GM19372 (cell line): ENCODE measurements at regions not wholly inside any gene's neighbourhood (a gene's known extent, or its start where the extent isn't known, plus 50 kb on each side); places are given as distances from the start of the nearest gene placed in this dataset.
"Not testable (repeated sequence)": the region's sequence is repeated elsewhere in the genome, so short reads cannot be mapped to it uniquely, and the experiment has no call there.

ENCODE experiments used
- ATAC-seq: cut with Tn5 transposase; IDR thresholded peaks from one replicate; pipeline ENCODE4 v1.9.1; 2021; ENCODE audit warnings: mild to moderate bottlenecking, low read depth, moderate library complexity; ENCODE audit not compliant: unreplicated experiment

- ATAC-seq, result not testable (repeated sequence)
Measured at GRCh38 chr5:122515210-122515609, 203.2 kb downstream of the SNCAIP start.

- no peak for ATAC-seq
Measured at GRCh38 chr5:122515709-122516431, 203.8 kb downstream of the SNCAIP start.

- no peak for ATAC-seq
Measured at GRCh38 chr5:122516432-122516743, 204.4 kb downstream of the SNCAIP start.

- no peak for ATAC-seq
Measured at GRCh38 chr5:122517091-122517490, 205.1 kb downstream of the SNCAIP start.

GRCh38 chr5:122523776-122524175 lies 211.7 kb downstream of the SNCAIP start:
- ATAC-seq, result no peak

- no peak for ATAC-seq
Measured at GRCh38 chr5:122527547-122527946, 215.5 kb downstream of the SNCAIP start.

- ATAC-seq, result no peak
Measured at GRCh38 chr5:122532035-122532434, 220.0 kb downstream of the SNCAIP start.

GRCh38 chr5:122533825-122534224 lies 221.8 kb downstream of the SNCAIP start:
- no peak for ATAC-seq

GRCh38 chr5:122534829-122535228 lies 222.8 kb downstream of the SNCAIP start:
- no peak for ATAC-seq

GRCh38 chr5:122541388-122541787 lies 229.4 kb downstream of the SNCAIP start:
- no peak for ATAC-seq

GRCh38 chr5:122545986-122546385 lies 228.9 kb upstream of the SNX2 start:
- ATAC-seq, result no peak

- no peak for ATAC-seq
Measured at GRCh38 chr5:122547219-122547618, 227.7 kb upstream of the SNX2 start.

- no peak for ATAC-seq
Measured at GRCh38 chr5:122547669-122548068, 227.2 kb upstream of the SNX2 start.

GRCh38 chr5:122559676-122560075 lies 215.2 kb upstream of the SNX2 start:
- ATAC-seq, result no peak

- ATAC-seq, result no peak
Measured at GRCh38 chr5:122561209-122561608, 213.7 kb upstream of the SNX2 start.

GRCh38 chr5:122565331-122565730 lies 209.5 kb upstream of the SNX2 start:
- ATAC-seq, result no peak

GRCh38 chr5:122576256-122577016 lies 198.4 kb upstream of the SNX2 start:
- no peak for ATAC-seq

- no peak for ATAC-seq
Measured at GRCh38 chr5:122581629-122582028, 193.3 kb upstream of the SNX2 start.

- ATAC-seq, result no peak
Measured at GRCh38 chr5:122584411-122585300, 190.2 kb upstream of the SNX2 start.

GRCh38 chr5:122585371-122585770 lies 189.5 kb upstream of the SNX2 start:
- no peak for ATAC-seq

GRCh38 chr5:122586351-122586750 lies 188.5 kb upstream of the SNX2 start:
- ATAC-seq, result no peak
